ENCODE measurements at regions not wholly inside any gene's neighbourhood (a gene's known extent, or its start where the extent isn't known, plus 50 kb on each side); places are given as distances from the start of the nearest gene placed in this dataset.

- 69 to 84% methylated on average over 1 of the region's 1 CpG for WGBS, 2 donors
- DNase-seq (ENCODE audit: low spot score in 2 of 2): no peak
- no peak overlapping the region for H3K4me3 ChIP-seq (ENCODE audit: low read depth, poor library complexity, severe bottlenecking)
- intact Hi-C loops (cut with DNase I; ENCODE audit: low total_unique reads): no loop called here
- TF ChIP-seq POLR2A (IDR thresholded peaks at IDR 0.05) (no peak), CTCF (IDR thresholded peaks at IDR 0.05) (no peak)
Observed at GRCh38 chr10:94224656-94225055, 138.1 kb downstream of the NOC3L start.

DNA sequence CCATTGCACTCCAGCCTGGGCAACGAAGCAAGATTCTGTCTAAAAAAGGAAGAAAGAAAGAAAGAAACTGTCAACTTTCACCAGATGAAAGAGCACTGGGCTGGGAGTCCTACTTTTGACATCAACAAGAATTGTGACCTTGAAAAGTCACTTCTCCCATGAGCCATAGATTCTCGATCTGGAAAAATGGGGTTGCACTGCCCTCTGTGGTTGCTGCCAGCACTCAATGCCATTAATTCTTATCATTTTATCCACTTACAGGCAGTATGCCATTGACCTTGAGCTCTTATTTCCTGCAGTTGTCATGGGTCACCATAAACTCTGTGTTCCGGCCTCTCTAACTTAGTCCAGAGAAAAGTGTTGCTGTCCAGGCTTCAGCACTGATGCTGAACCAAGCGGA, 137.2 kb downstream of the NOC3L start:
- TF ChIP-seq POLR2A (IDR thresholded peaks at IDR 0.05) (no peak), CTCF (IDR thresholded peaks at IDR 0.05) (no peak)
- intact Hi-C loops (cut with DNase I; ENCODE audit: low total_unique reads): no loop called here
- 67 to 80% methylated on average over 4 of the region's 4 CpGs for WGBS, 2 donors

DNA sequence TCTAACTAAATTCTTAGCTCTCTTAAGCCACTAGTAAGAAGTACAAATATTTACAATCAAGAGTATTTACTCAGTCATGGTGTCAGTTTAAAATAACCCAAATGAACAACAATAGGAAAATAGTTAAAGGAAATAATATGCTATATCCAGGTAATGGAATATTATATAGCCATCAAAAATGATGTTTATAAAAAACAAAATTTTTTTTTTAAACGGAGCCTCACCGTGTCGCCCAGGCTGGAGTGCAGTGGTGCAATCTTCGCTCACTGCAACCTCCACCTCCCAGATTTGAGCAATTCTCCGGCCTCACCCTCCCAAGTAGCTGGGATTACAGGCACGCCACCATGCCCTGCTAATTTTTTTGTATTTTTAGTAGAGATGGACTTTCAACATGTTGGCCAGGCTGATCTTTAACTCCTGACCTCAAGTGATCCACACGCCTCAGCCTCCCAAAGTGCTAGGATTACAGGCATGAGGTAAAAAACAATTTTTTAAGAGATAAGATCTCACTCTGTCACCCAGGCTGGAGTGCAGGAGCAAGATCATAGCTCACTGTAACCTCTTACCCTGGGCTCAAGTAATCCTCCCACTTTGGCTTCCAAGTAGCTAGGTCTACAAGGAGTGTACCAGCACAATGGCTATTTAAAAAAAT, 132.5 kb downstream of the NOC3L start:
- TF ChIP-seq POLR2A (IDR thresholded peaks at IDR 0.05) (no peak), CTCF (IDR thresholded peaks at IDR 0.05) (no peak)
- DNase-seq (ENCODE audit: low spot score in 2 of 2): no peak
- no peak overlapping the region for H3K4me3 ChIP-seq (ENCODE audit: low read depth, poor library complexity, severe bottlenecking)
- 92% methylated on average over 7 of the region's 7 CpGs for WGBS, 2 donors
- intact Hi-C loops (cut with DNase I; ENCODE audit: low total_unique reads): no loop called here

More for the DNA sequence above, 137.2 kb downstream of the NOC3L start:
- no peak for DNase-seq (ENCODE audit: low spot score in 2 of 2)
- no peak overlapping the region for H3K4me3 ChIP-seq (ENCODE audit: low read depth, poor library complexity, severe bottlenecking)

DNA sequence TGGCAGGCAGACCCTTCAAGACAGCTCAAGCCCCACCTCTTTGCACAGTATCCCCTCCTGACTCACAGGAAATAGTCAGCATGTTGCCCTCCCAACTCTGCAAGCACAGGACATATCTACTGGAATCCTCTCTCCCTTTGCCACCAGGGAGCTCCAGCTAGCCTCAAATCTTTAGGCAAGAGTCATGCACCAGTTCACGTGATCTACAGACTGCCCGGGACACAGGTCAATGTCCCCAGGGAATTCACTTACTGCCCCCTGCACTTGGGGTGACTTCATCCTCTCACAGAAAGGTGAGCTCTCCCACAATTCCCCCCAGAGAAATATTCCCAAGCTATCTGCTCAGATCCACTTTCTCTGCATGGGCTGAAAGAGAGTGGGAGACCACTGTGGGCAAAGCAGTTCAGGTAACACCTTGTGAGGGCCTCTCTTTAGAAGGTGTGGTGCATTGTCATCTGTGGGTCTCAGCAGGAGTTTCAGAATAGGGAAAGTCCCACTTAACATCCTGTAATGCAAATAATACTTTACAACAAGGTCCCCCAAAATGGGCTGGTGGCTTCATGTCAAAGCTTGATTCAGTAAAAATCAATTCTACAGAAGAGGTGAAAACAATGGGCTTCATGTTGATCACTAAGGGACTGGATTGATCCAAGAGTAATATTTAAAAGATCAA, 129.9 kb downstream of the NOC3L start:
- DNase-seq (ENCODE audit: low spot score in 2 of 2): no peak
- H3K4me3 ChIP-seq (ENCODE audit: low read depth, poor library complexity, severe bottlenecking): no peak overlapping the region
- WGBS, 2 donors: 70 to 86% methylated on average over 2 of the region's 2 CpGs
- TF ChIP-seq CTCF (IDR thresholded peaks at IDR 0.05) (no peak), POLR2A (IDR thresholded peaks at IDR 0.05) (no peak)
- intact Hi-C loops (cut with DNase I; ENCODE audit: low total_unique reads): no loop called here

DNA sequence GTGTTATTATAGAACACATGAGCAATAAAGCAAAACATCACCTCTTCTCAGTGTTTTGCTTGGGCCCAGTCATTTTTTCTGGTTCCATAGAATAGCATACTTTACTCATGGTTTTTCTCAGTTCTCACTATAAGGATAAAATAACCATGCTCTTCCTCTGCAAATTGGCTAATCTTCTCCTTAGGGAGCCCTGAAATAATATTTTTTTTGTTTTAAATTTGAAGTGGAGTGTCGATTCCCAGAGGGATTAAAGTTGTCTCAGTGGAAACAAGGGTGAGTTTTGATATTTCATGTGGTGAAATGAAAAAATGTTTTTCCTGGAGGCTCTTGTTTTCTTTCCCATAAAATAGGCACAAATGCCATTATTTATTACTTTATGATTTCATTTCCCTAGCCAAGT, 127.3 kb downstream of the NOC3L start:
- no peak overlapping the region for H3K4me3 ChIP-seq (ENCODE audit: low read depth, poor library complexity, severe bottlenecking)
- no peak for DNase-seq (ENCODE audit: low spot score in 2 of 2)
- intact Hi-C loops (cut with DNase I; ENCODE audit: low total_unique reads): no loop called here
- WGBS, 2 donors: 68 to 71% methylated on average over 1 of the region's 1 CpG
- no peak for TF ChIP-seq POLR2A (IDR thresholded peaks at IDR 0.05)
- TF ChIP-seq CTCF (IDR thresholded peaks at IDR 0.05): no peak
